WERI-Rb-1 (cell line): ENCODE measurements at regions not wholly inside any gene's neighbourhood (a gene's known extent, or its start where the extent isn't known, plus 50 kb on each side); places are given as distances from the start of the nearest gene placed in this dataset.
A peak's percentile ranks its signal among the peaks of the same experiment; 100 is the strongest.

ENCODE experiments used
- DNase-seq: peaks from one replicate; pipeline ENCODE4 v3.0.0-alpha.2; 2020
- H3K27ac ChIP-seq: fragments of 250-450 bp; sonication (Bioruptor Pico); 2 replicates; pipeline ENCODE4 v1.5.1; 2020; ENCODE audit warnings: mild to moderate bottlenecking, moderate library complexity
- H3K27me3 ChIP-seq: fragments of 250-450 bp; sonication (Bioruptor Pico); 2 replicates; pipeline ENCODE4 v1.5.1; 2021; ENCODE audit warnings: mild to moderate bottlenecking, low read depth, moderate library complexity; ENCODE audit not compliant: insufficient read depth, severe bottlenecking
- H3K36me3 ChIP-seq: fragments of 250-450 bp; sonication (Bioruptor Pico); 2 replicates; pipeline ENCODE4 v1.5.1; 2020; ENCODE audit warnings: mild to moderate bottlenecking, moderate library complexity
- H3K4me3 ChIP-seq: 2 replicates; pipeline ENCODE4 v1.5.1; 2011; ENCODE audit warnings: low read depth, mild to moderate bottlenecking, control low read depth, low read length
- H3K9me3 ChIP-seq: fragments of 250-450 bp; sonication (Bioruptor Pico); 2 replicates; pipeline ENCODE4 v1.5.1; 2021; ENCODE audit warnings: mild to moderate bottlenecking, moderate library complexity; ENCODE audit not compliant: severe bottlenecking
- TF ChIP-seq, protein P1 (sequence below): IDR thresholded peaks from 2 replicates; pipeline ENCODE4 v1.5.1; 2011; ENCODE audit warnings: low read depth, mild to moderate bottlenecking, control low read depth, inconsistent platforms, low read length

DNA sequence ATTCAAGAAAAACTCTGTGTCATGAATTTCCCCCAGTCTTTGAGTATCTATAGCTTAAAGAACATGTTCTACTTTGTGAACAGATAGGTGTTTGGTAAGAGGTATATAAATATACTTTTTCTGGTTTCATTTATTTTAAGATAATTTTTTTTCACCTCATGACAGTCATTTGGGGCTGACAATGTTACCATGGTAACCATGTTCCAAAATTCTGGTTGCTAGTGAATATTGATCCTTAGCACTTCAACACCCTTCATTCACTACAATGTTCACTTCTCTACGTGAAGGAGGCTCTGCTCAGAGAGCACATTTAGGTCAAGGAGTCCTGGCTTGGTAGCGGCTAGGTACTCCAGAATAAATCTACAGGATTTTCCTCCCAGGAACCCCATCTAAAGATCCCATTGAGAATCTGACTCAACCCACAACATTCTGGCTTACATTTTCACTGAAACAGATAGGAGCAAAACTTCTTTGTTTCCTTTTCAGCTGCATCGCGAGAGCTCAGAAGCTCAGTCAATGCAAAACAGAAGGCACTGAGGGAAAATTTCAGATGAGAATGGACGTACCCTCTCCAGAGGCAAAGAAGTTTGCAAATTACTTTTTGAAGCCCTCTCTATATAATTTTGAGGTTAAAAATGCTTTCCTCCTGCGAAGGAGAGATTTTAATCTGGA lies 93.6 kb downstream of the ARF6 start:
- Histone ChIP-seq H3K9me3 (no peaks in the 10 kb centered on the region), H3K27ac (no peak overlapping the region), H3K27me3 (no peaks in the 10 kb centered on the region), H3K4me3 (no peak overlapping the region), H3K36me3 (no peaks in the 10 kb centered on the region)
- TF ChIP-seq, protein P1, sequence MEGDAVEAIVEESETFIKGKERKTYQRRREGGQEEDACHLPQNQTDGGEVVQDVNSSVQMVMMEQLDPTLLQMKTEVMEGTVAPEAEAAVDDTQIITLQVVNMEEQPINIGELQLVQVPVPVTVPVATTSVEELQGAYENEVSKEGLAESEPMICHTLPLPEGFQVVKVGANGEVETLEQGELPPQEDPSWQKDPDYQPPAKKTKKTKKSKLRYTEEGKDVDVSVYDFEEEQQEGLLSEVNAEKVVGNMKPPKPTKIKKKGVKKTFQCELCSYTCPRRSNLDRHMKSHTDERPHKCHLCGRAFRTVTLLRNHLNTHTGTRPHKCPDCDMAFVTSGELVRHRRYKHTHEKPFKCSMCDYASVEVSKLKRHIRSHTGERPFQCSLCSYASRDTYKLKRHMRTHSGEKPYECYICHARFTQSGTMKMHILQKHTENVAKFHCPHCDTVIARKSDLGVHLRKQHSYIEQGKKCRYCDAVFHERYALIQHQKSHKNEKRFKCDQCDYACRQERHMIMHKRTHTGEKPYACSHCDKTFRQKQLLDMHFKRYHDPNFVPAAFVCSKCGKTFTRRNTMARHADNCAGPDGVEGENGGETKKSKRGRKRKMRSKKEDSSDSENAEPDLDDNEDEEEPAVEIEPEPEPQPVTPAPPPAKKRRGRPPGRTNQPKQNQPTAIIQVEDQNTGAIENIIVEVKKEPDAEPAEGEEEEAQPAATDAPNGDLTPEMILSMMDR, result no peak
- DNase-seq, result no peak

DNA sequence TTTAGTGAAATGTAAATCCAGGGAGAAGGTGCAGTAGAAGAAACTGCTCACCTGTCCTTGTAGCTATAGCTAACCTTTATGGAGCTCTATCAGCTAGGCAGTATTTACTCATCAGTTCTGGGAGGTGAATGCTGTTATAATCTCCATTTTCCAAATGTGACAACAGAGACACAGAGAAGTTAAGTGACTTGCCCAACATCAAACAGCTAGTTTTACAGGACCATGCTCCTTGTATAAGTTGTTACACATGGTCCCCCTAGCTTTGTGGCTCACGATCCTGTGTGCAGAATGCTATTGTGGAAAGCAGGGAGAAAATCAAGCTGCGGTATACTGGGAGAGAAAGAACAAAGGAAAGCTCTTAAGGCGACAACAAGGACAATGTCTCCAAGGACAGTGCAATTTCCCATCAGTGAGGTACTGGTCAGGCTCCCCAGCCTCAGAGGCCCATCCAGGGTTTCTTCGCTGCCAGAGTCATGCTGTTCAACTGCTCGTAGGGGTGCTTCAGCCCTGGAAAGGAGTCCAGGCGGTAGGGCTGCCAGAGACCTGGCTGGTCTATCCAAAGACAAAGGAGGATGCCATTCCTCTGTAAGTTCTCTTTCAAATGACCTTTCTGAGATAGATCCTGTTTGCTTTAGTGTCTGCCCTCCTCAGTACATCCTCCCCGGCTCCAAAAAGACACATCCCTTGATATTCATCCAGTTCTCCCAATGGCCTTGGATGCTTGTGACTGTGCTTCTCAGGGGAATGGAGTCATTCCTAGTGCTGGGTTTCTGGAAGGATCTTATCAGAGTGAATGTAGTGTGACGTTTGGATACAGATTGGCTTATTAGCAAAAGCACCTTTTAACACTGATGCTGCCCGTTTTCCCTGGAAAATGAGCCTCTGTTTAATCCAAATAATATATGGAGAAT lies 95.5 kb downstream of the ARF6 start:
- Histone ChIP-seq H3K4me3 (no peak overlapping the region), H3K27ac (no peak overlapping the region), H3K36me3 (no peaks in the 10 kb centered on the region), H3K9me3 (no peaks in the 10 kb centered on the region), H3K27me3 (no peaks in the 10 kb centered on the region)
- TF ChIP-seq, protein P1, result no peak
- no peak for DNase-seq

DNA sequence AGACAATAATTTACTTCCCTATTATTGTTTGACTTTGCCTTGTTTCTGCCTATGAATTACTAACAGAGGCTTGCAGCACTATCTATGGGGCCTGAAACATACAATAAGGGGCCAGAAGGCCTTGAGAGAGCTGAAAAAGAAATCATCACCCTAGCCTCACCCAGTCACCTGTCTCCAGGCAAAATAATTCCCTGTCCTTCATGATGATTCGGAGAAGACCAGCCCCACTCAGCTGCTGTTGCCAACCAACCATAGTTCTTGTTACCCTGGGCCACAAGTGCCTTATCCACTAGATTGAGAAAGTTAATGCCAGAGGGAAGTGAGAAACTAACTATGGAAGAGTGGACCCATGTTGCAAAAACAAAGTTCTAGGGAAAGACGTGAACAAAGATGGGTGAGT lies 97.1 kb downstream of the ARF6 start:
- no peak overlapping the region for H3K4me3 ChIP-seq
- no peaks in the 10 kb centered on the region for H3K36me3 ChIP-seq
- H3K27me3 ChIP-seq, result no peaks in the 10 kb centered on the region
- DNase-seq, result no peak
- TF ChIP-seq, protein P1, result no peak
- H3K27ac ChIP-seq, result no peak overlapping the region
- H3K9me3 ChIP-seq, result no peaks in the 10 kb centered on the region

DNA sequence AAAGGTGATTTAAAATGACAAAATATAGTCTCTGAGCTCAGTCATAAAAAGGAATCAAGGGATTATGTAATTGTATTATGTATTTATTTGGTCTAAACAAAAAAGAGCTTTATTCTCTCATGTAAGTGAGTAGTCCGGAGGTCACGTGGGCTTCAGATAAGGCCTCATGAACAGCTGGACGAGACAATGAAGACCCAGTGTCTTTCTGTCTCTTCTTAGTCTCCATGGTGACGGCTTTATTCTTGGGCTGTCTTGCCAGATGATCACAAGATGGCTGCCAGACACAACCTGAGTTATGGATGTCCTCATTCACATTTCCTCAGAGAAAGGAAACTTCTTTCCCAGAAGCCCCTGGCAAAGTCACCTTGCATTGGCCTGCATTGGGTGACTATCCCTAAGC lies 98.6 kb downstream of the ARF6 start:
- H3K9me3 ChIP-seq, result no peaks in the 10 kb centered on the region
- TF ChIP-seq, protein P1, result no peak
- H3K27ac ChIP-seq, result peak overlapping the region; percentile 8
- H3K36me3 ChIP-seq, result no peaks in the 10 kb centered on the region
- H3K27me3 ChIP-seq, result no peaks in the 10 kb centered on the region
- DNase-seq, result peak; percentile 66
- no peak overlapping the region for H3K4me3 ChIP-seq

DNA sequence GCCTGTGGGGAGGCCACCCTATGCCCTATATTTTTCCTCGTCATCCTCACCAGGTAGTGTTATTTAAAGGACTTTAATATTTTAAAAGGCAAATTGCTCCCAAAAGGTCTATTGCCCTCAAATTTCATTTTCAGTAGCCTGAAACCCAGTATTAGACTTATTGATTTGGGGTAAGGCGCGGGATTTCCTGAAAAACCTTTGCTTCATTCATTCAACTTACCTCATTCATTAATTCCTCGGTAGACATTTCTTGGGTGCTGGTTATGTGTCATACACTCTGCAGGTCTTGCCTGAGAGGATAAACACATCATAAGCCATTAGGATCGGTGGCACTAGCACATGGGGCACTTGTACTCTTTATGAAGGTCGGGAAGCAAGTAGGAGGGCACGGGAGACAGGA lies 99.2 kb downstream of the ARF6 start:
- no peak for DNase-seq
- Histone ChIP-seq H3K36me3 (no peaks in the 10 kb centered on the region), H3K27ac (peak overlapping the region; percentile 8), H3K9me3 (no peaks in the 10 kb centered on the region), H3K4me3 (no peak overlapping the region), H3K27me3 (no peaks in the 10 kb centered on the region)
- TF ChIP-seq, protein P1, result no peak
